ENCODE measurements at regions not wholly inside any gene's neighbourhood (a gene's known extent, or its start where the extent isn't known, plus 50 kb on each side); places are given as distances from the start of the nearest gene placed in this dataset.
"Not testable (repeated sequence)": the region's sequence is repeated elsewhere in the genome, so short reads cannot be mapped to it uniquely, and the experiment has no call there.

DNA sequence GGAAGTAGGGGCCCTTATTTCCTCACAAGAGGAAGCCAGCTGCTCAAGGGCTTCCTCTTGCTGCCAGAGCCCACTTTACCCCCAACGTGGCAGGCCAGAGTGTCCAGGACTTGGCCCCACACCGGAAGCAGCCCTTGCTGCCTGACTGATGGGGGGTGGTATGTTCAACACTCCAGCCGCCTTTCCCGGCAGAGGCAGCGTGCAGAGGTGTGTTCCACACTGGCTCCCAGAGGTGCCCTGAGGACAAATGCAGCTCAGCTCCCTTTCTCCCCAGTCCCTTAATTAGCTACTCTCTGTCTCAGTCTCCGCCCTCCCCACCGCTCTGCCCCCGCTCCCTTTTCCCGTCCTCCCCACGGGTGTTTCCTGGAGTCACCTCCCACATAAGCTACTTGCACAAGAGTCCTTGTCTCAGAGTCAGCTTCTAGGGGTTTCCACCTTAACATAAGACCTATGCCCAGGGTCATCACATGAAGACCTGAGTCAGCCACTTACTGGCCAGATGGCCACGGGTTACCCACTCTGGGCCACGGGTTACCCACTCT is 61.7 kb upstream of the SHLD1 start:
- H4K20me1 ChIP-seq (ENCODE audit: low read length): no peaks in the 10 kb centered on the region
- H3K4me3 ChIP-seq (ENCODE audit: low read length): no peak overlapping the region
- ChIA-PET POLR2A (ENCODE audit: unreplicated experiment) (interaction anchor here (0.5 kb wide), 1 partner anchor 1691 kb away, joined by 6 read pairs; no protein-coding TSS in a partner anchor), CTCF (no interaction called here)
- H3K9ac ChIP-seq (ENCODE audit: low read length): no peak overlapping the region
- H3K9me2 ChIP-seq (replicated peaks; ENCODE audit: low read length): no peaks in the 10 kb centered on the region
- H3K4me1 ChIP-seq (ENCODE audit: insufficient read depth, low read length): no peaks in the 10 kb centered on the region
- no peaks in the 10 kb centered on the region for H3F3A ChIP-seq (ENCODE audit: low read length, unreplicated experiment)
- no peaks in the 10 kb centered on the region for H3K79me2 ChIP-seq (ENCODE audit: low read length)
- DNase-seq (no peak), ATAC-seq (no peak)
- no peaks in the 10 kb centered on the region for H3K27me3 ChIP-seq (ENCODE audit: low read length)
- H3K4me2 ChIP-seq (ENCODE audit: low read length): no peak overlapping the region
- H3K27ac ChIP-seq (ENCODE audit: low read length): no peak overlapping the region
- no peaks in the 10 kb centered on the region for H3K36me3 ChIP-seq (ENCODE audit: low read depth, low read length)
- H2AFZ ChIP-seq (ENCODE audit: low read length): no peak overlapping the region
- intact Hi-C loops (cut with micrococcal nuclease): no loop called here
- H3K9me3 ChIP-seq (ENCODE audit: low read length): no peaks in the 10 kb centered on the region
- TF ChIP-seq EZH2 (IDR thresholded peaks at IDR 0.05; ENCODE audit: low read length, unreplicated experiment): no peak
- no peak for TF ChIP-seq CTCF (conservative IDR thresholded peaks at IDR 0.05; ENCODE audit: low read depth, low read length)
- no peak for TF ChIP-seq EZH2phosphoT487 (IDR thresholded peaks at IDR 0.05; ENCODE audit: borderline replicate concordance, low read length)
- no TSS peak for BruUV-seq (replicated peaks)

GRCh38 chr20:5687884-5688283 is 62.3 kb upstream of the SHLD1 start:
- no peak overlapping the region for H3K27ac ChIP-seq (ENCODE audit: low read length)
- H3F3A ChIP-seq (ENCODE audit: low read length, unreplicated experiment): no peaks in the 10 kb centered on the region
- TF ChIP-seq EZH2 (IDR thresholded peaks at IDR 0.05; ENCODE audit: low read length, unreplicated experiment) (no peak), EZH2phosphoT487 (IDR thresholded peaks at IDR 0.05; ENCODE audit: borderline replicate concordance, low read length) (no peak), CTCF (conservative IDR thresholded peaks at IDR 0.05; ENCODE audit: low read depth, low read length) (no peak)
- CTCF ChIA-PET: no interaction called here
- H3K4me3 ChIP-seq (ENCODE audit: low read length): no peak overlapping the region
- no peaks in the 10 kb centered on the region for H3K4me1 ChIP-seq (ENCODE audit: insufficient read depth, low read length)
- H3K36me3 ChIP-seq (ENCODE audit: low read depth, low read length): no peaks in the 10 kb centered on the region
- H2AFZ ChIP-seq (ENCODE audit: low read length): no peak overlapping the region
- H3K27me3 ChIP-seq (ENCODE audit: low read length): no peaks in the 10 kb centered on the region
- H3K4me2 ChIP-seq (ENCODE audit: low read length): no peak overlapping the region
- H3K9ac ChIP-seq (ENCODE audit: low read length): no peak overlapping the region
- no peaks in the 10 kb centered on the region for H4K20me1 ChIP-seq (ENCODE audit: low read length)
- no TSS peak for BruUV-seq (replicated peaks)
- DNase-seq (no peak), ATAC-seq (no peak)
- POLR2A ChIA-PET (ENCODE audit: unreplicated experiment): no interaction called here
- H3K9me2 ChIP-seq (replicated peaks; ENCODE audit: low read length): no peaks in the 10 kb centered on the region
- H3K79me2 ChIP-seq (ENCODE audit: low read length): no peaks in the 10 kb centered on the region
- intact Hi-C loops (cut with micrococcal nuclease): no loop called here
- H3K9me3 ChIP-seq (ENCODE audit: low read length): no peaks in the 10 kb centered on the region

DNA sequence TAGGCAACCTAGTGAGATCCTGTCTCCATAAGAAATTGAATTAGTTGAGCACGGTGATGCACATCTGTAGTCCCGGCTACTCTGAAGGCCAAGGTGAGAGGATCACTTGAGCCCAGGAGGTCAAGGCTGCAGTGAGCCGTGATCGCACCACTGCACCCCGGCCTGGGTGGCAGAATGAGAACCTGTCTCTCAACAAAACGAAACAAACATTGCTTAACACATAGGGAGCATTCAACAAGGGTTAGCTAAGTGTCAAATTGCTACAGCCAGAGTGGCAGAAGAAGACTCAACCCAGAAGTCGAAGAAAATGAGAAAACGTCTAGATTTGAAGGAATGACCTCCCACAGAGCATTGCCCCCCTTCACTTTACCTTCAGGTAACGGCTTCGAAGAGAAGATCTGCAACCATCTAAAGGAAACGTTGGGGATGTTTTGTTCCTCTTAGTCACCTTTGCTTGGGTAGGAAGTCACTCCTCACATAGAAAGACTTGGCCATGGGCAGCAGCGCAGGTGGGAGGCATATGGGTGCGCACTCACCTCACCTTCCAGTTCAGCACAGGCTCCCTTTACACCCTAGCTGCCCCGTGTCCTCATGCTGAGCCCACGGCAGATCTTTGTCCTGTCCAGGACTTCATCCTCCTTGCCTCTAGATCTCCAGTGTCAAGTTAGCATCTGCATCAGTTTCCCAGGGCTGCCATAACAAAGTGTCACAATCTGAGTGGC is 63.7 kb upstream of the SHLD1 start:
- Histone ChIP-seq H3K27ac (ENCODE audit: low read length) (no peak overlapping the region), H4K20me1 (ENCODE audit: low read length) (no peaks in the 10 kb centered on the region), H3K9me3 (ENCODE audit: low read length) (no peaks in the 10 kb centered on the region), H3K4me3 (ENCODE audit: low read length) (no peak overlapping the region), H3K9ac (ENCODE audit: low read length) (no peak overlapping the region), H3K79me2 (ENCODE audit: low read length) (no peaks in the 10 kb centered on the region), H3K4me1 (ENCODE audit: insufficient read depth, low read length) (no peaks in the 10 kb centered on the region), H3K9me2 (replicated peaks; ENCODE audit: low read length) (no peaks in the 10 kb centered on the region), H3K27me3 (ENCODE audit: low read length) (no peaks in the 10 kb centered on the region), H3F3A (ENCODE audit: low read length, unreplicated experiment) (no peaks in the 10 kb centered on the region), H3K4me2 (ENCODE audit: low read length) (no peak overlapping the region), H3K36me3 (ENCODE audit: low read depth, low read length) (no peaks in the 10 kb centered on the region), H2AFZ (ENCODE audit: low read length) (no peak overlapping the region)
- ATAC-seq (no peak), DNase-seq (no peak)
- intact Hi-C loops (cut with micrococcal nuclease): no loop called here
- POLR2A ChIA-PET (ENCODE audit: unreplicated experiment): no interaction called here
- TF ChIP-seq CTCF (conservative IDR thresholded peaks at IDR 0.05; ENCODE audit: low read depth, low read length) (no peak), EZH2 (IDR thresholded peaks at IDR 0.05; ENCODE audit: low read length, unreplicated experiment) (no peak), EZH2phosphoT487 (IDR thresholded peaks at IDR 0.05; ENCODE audit: borderline replicate concordance, low read length) (no peak)
- CTCF ChIA-PET: no interaction called here
- no TSS peak for BruUV-seq (replicated peaks)

GRCh38 chr20:5682556-5682955 is 67.6 kb upstream of the SHLD1 start:
- H3K9me3 ChIP-seq (ENCODE audit: low read length); H3K4me2 ChIP-seq (ENCODE audit: low read length); H3K9ac ChIP-seq (ENCODE audit: low read length); CTCF ChIA-PET; H3F3A ChIP-seq (ENCODE audit: low read length, unreplicated experiment); intact Hi-C loops (cut with micrococcal nuclease); H3K9me2 ChIP-seq (replicated peaks; ENCODE audit: low read length); H3K27me3 ChIP-seq (ENCODE audit: low read length); H3K79me2 ChIP-seq (ENCODE audit: low read length); BruUV-seq (replicated peaks); H3K4me1 ChIP-seq (ENCODE audit: insufficient read depth, low read length); H3K36me3 ChIP-seq (ENCODE audit: low read depth, low read length); H4K20me1 ChIP-seq (ENCODE audit: low read length); DNase-seq; ATAC-seq; POLR2A ChIA-PET (ENCODE audit: unreplicated experiment); H3K4me3 ChIP-seq (ENCODE audit: low read length); H3K27ac ChIP-seq (ENCODE audit: low read length); H2AFZ ChIP-seq (ENCODE audit: low read length): not testable (repeated sequence)

Measured in PC-3 (cell line).